Mammary epithelial cell (primary cell): ENCODE measurements at regions not wholly inside any gene's neighbourhood (a gene's known extent, or its start where the extent isn't known, plus 50 kb on each side); places are given as distances from the start of the nearest gene placed in this dataset.

Experiments
- CTCF ChIP-seq, 2 donors: IDR thresholded peaks in 1 of 2; conservative IDR thresholded peaks in 1 of 2; 2 replicates each; pipeline ENCODE4 v1.5.1; 2011 to 2012; ENCODE audit warnings: inconsistent platforms in 2 of 2, low read length in 2 of 2, mild to moderate bottlenecking in 2 of 2, control low read depth in 1 of 2, low read depth in 1 of 2; ENCODE audit not compliant: insufficient read depth in 1 of 2; ENCODE audit errors: extremely low read depth in 1 of 2
- EZH2 ChIP-seq: IDR thresholded peaks from 2 replicates; pipeline ENCODE4 v1.6.1; 2012; ENCODE audit warnings: low read length, inconsistent platforms, borderline replicate concordance

GRCh38 chr6:18326001-18326400 is 61.1 kb upstream of the RNF144B start:
- TF ChIP-seq CTCF (conservative IDR thresholded peaks at IDR 0.05 in 1 of 2, IDR thresholded peaks at IDR 0.05 in 1 of 2; ENCODE audit: extremely low read depth in 1 of 2, insufficient read depth in 1 of 2, low read depth in 1 of 2, low read length in 2 of 2) (no peak), EZH2 (no peak)
